Liver (tissue), 7 donors: ENCODE measurements at regions not wholly inside any gene's neighbourhood (a gene's known extent, or its start where the extent isn't known, plus 50 kb on each side); places are given as distances from the start of the nearest gene placed in this dataset.

ENCODE experiments used
- DNase-seq: peaks from one replicate; pipeline ENCODE4 v3.0.0-alpha.2; 2017; ENCODE audit warnings: low spot score
- H3K27ac ChIP-seq, 2 donors: one replicate each; pipeline ENCODE4 v1.7.0; 2013; ENCODE audit warnings: inconsistent platforms in 2 of 2, low read length in 2 of 2, control low read depth in 1 of 2, low read depth in 1 of 2, mild to moderate bottlenecking in 1 of 2
- H3K27me3 ChIP-seq, 4 donors: one replicate each; pipeline versions ENCODE4 v1.6.1 to v1.7.0; 2013; ENCODE audit warnings: low read length in 3 of 4, inconsistent platforms in 1 of 4, mild to moderate bottlenecking in 1 of 4, moderate library complexity in 1 of 4; ENCODE audit not compliant: control insufficient read depth in 4 of 4, insufficient read depth in 4 of 4
- H3K36me3 ChIP-seq, 4 donors: one replicate each; pipeline versions ENCODE4 v1.6.1 to v1.7.0; 2013; ENCODE audit warnings: low read length in 3 of 4, mild to moderate bottlenecking in 3 of 4, low read depth in 1 of 4, moderate library complexity in 1 of 4; ENCODE audit not compliant: control insufficient read depth in 4 of 4, insufficient read depth in 3 of 4
- H3K4me1 ChIP-seq, 4 donors: one replicate each; pipeline versions ENCODE4 v1.6.1 to v1.7.0; 2013; ENCODE audit warnings: low read length in 3 of 4, mild to moderate bottlenecking in 3 of 4, moderate library complexity in 1 of 4; ENCODE audit not compliant: control insufficient read depth in 4 of 4, insufficient read depth in 4 of 4
- H3K4me3 ChIP-seq, 3 donors: one replicate each; pipeline versions ENCODE4 v1.6.1 to v1.7.0; 2013; ENCODE audit warnings: low read length in 3 of 3, control low read depth in 1 of 3, low read depth in 1 of 3, mild to moderate bottlenecking in 1 of 3
- H3K9ac ChIP-seq, 2 donors: one replicate each; pipeline ENCODE4 v1.7.0; 2013; ENCODE audit warnings: low read length in 2 of 2, mild to moderate bottlenecking in 2 of 2, moderate library complexity in 2 of 2, control low read depth in 1 of 2, low read depth in 1 of 2
- H3K9me3 ChIP-seq, 4 donors: one replicate each; pipeline versions ENCODE4 v1.6.1 to v1.7.0; 2013; ENCODE audit warnings: low read length in 3 of 4; ENCODE audit not compliant: control insufficient read depth in 4 of 4
- EGR1 ChIP-seq, 2 donors: IDR thresholded peaks; 2 replicates each; pipeline ENCODE4 v1.6.1; 2016 to 2018; ENCODE audit warnings: antibody characterized with exemption in 2 of 2, low read depth in 2 of 2
- FOXA1 ChIP-seq: IDR thresholded peaks from 2 replicates; pipeline ENCODE4 v1.6.1; 2016; ENCODE audit warnings: antibody characterized with exemption
- FOXA2 ChIP-seq: IDR thresholded peaks from 2 replicates; pipeline ENCODE4 v1.6.1; 2016; ENCODE audit warnings: antibody characterized with exemption
- GABPA ChIP-seq, 2 donors: IDR thresholded peaks in 1 of 2; conservative IDR thresholded peaks in 1 of 2; 2 replicates each; pipeline ENCODE4 v1.6.1; 2016; ENCODE audit warnings: antibody characterized with exemption in 2 of 2, mild to moderate bottlenecking in 1 of 2, moderate library complexity in 1 of 2
- HNF4A ChIP-seq, 2 donors: conservative IDR thresholded peaks; 2 replicates each; pipeline ENCODE4 v1.6.1; 2016; ENCODE audit warnings: antibody characterized with exemption in 2 of 2, mild to moderate bottlenecking in 2 of 2
- HNF4G ChIP-seq: IDR thresholded peaks from 2 replicates; pipeline ENCODE4 v1.6.1; 2016; ENCODE audit warnings: antibody characterized with exemption
- JUND ChIP-seq, 2 donors: IDR thresholded peaks; 2 replicates each; pipeline ENCODE4 v1.6.1; 2016; ENCODE audit warnings: antibody characterized with exemption in 2 of 2
- NR2F2 ChIP-seq: IDR thresholded peaks from 2 replicates; pipeline ENCODE4 v1.6.1; 2016; ENCODE audit warnings: antibody characterized with exemption
- RAD21 ChIP-seq, 2 donors: IDR thresholded peaks; 2 replicates each; pipeline ENCODE4 v1.6.1; 2016; ENCODE audit warnings: antibody characterized with exemption in 2 of 2, mild to moderate bottlenecking in 2 of 2
- RXRA ChIP-seq, 2 donors: IDR thresholded peaks; 2 replicates each; pipeline ENCODE4 v1.6.1; 2017 to 2018; ENCODE audit warnings: antibody characterized with exemption in 2 of 2, mild to moderate bottlenecking in 1 of 2
- SP1 ChIP-seq: IDR thresholded peaks from 2 replicates; pipeline ENCODE4 v1.6.1; 2018; ENCODE audit warnings: antibody characterized with exemption, mild to moderate bottlenecking
- TAF1 ChIP-seq: conservative IDR thresholded peaks from 2 replicates; pipeline ENCODE4 v1.6.1; 2016; ENCODE audit warnings: antibody characterized with exemption, mild to moderate bottlenecking
- YY1 ChIP-seq: IDR thresholded peaks from 2 replicates; pipeline ENCODE4 v1.6.1; 2016; ENCODE audit warnings: antibody characterized with exemption, mild to moderate bottlenecking
- WGBS: extraction: QIAGEN DNeasy Blood & Tissue Kit; methylation state at CpG from one replicate; pipeline ENCODE4 v1.1.7; 2013; 5-methylcytosine and 5-hydroxymethylcytosine counted together
- TF ChIP-seq, protein P1 (sequence below): IDR thresholded peaks from 2 replicates; pipeline ENCODE4 v1.6.1; 2016; ENCODE audit warnings: antibody characterized with exemption, mild to moderate bottlenecking
- TF ChIP-seq, protein P2 (sequence below): IDR thresholded peaks from 2 replicates; pipeline ENCODE4 v1.6.1; 2016; ENCODE audit warnings: antibody characterized with exemption
- TF ChIP-seq, protein P3 (sequence below): IDR thresholded peaks from 2 replicates; pipeline ENCODE4 v1.6.1; 2016; ENCODE audit warnings: antibody characterized with exemption
- TF ChIP-seq, protein P4 (sequence below): IDR thresholded peaks from 2 replicates; pipeline ENCODE4 v1.6.1; 2016; ENCODE audit warnings: antibody characterized with exemption
- donor health status: healthy.
- donor health status: healthy.
- donor health status: healthy.
- donor health status: healthy.

DNA sequence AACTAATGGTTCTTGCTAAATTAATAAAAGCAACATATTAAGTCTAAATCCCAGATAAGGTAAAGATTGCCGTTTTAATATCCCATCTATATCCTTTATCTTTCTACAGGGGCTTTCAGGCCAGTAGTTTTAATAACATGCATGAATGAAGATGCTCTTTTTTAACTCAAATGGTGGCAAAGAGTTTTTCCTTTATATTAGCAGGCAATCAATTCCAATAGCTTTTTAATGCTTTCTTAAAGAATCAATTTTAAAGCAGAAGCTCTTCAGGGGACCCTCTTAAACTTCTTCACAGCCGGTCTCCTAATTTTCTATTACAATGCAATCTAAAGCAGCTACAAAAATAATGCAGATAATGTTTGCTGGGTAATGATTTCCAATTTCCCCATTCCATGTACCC lies 107.8 kb upstream of the HS3ST5 start:
- H3K9ac ChIP-seq = no peak overlapping the region
- H3K27ac ChIP-seq = no peak overlapping the region
- H3K27me3 ChIP-seq = peaks cover 0 to 5% (median 0%) of the 10 kb centered on the region in 4 donors
- DNase-seq = no peak
- TF ChIP-seq, protein P1, sequence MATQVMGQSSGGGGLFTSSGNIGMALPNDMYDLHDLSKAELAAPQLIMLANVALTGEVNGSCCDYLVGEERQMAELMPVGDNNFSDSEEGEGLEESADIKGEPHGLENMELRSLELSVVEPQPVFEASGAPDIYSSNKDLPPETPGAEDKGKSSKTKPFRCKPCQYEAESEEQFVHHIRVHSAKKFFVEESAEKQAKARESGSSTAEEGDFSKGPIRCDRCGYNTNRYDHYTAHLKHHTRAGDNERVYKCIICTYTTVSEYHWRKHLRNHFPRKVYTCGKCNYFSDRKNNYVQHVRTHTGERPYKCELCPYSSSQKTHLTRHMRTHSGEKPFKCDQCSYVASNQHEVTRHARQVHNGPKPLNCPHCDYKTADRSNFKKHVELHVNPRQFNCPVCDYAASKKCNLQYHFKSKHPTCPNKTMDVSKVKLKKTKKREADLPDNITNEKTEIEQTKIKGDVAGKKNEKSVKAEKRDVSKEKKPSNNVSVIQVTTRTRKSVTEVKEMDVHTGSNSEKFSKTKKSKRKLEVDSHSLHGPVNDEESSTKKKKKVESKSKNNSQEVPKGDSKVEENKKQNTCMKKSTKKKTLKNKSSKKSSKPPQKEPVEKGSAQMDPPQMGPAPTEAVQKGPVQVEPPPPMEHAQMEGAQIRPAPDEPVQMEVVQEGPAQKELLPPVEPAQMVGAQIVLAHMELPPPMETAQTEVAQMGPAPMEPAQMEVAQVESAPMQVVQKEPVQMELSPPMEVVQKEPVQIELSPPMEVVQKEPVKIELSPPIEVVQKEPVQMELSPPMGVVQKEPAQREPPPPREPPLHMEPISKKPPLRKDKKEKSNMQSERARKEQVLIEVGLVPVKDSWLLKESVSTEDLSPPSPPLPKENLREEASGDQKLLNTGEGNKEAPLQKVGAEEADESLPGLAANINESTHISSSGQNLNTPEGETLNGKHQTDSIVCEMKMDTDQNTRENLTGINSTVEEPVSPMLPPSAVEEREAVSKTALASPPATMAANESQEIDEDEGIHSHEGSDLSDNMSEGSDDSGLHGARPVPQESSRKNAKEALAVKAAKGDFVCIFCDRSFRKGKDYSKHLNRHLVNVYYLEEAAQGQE = no peak
- TF ChIP-seq RXRA (IDR thresholded peaks at IDR 0.05) = no peak
- no peaks in the 10 kb centered on the region for H3K4me1 ChIP-seq
- H3K36me3 ChIP-seq = no peaks in the 10 kb centered on the region
- WGBS = 68% methylated on average over 2 of the region's 2 CpGs
- no peak overlapping the region for H3K4me3 ChIP-seq
- H3K9me3 ChIP-seq = no peaks in the 10 kb centered on the region

DNA sequence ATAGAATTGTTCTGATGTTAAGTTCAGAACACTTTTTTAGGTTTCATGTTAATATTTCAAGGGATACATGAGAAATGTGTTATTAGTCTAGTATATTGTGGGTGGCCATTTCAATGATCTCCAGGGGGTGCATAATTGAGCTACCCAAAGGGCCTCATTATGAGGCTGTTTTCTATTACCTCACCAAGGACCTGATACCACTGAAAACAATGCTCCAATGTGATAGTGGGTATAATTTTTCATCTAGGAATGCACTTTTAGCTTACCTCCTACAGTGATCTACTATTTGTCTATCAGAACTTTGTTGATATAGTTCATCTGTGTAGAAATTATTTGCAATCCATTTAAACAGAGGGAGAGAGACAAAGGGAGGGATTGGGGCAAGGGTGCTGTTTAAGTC lies 106.8 kb upstream of the HS3ST5 start:
- DNase-seq = no peak
- no peaks in the 10 kb centered on the region for H3K36me3 ChIP-seq
- TF ChIP-seq RAD21 (IDR thresholded peaks at IDR 0.05) (no peak), FOXA2 (no peak), YY1 (no peak), FOXA1 (no peak), RXRA (IDR thresholded peaks at IDR 0.05) (no peak), HNF4A (conservative IDR thresholded peaks at IDR 0.05) (no peak), JUND (IDR thresholded peaks at IDR 0.05) (no peak), SP1 (no peak), HNF4G (no peak), TAF1 (no peak), GABPA (IDR thresholded peaks at IDR 0.05 in 1 of 2, conservative IDR thresholded peaks at IDR 0.05 in 1 of 2) (no peak), EGR1 (IDR thresholded peaks at IDR 0.05; ENCODE audit: low read depth in 2 of 2) (no peak), NR2F2 (no peak)
- TF ChIP-seq, protein P2, sequence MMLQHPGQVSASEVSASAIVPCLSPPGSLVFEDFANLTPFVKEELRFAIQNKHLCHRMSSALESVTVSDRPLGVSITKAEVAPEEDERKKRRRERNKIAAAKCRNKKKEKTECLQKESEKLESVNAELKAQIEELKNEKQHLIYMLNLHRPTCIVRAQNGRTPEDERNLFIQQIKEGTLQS = no peak
- TF ChIP-seq, protein P3, sequence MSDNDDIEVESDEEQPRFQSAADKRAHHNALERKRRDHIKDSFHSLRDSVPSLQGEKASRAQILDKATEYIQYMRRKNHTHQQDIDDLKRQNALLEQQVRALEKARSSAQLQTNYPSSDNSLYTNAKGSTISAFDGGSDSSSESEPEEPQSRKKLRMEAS = no peak
- TF ChIP-seq, protein P4, sequence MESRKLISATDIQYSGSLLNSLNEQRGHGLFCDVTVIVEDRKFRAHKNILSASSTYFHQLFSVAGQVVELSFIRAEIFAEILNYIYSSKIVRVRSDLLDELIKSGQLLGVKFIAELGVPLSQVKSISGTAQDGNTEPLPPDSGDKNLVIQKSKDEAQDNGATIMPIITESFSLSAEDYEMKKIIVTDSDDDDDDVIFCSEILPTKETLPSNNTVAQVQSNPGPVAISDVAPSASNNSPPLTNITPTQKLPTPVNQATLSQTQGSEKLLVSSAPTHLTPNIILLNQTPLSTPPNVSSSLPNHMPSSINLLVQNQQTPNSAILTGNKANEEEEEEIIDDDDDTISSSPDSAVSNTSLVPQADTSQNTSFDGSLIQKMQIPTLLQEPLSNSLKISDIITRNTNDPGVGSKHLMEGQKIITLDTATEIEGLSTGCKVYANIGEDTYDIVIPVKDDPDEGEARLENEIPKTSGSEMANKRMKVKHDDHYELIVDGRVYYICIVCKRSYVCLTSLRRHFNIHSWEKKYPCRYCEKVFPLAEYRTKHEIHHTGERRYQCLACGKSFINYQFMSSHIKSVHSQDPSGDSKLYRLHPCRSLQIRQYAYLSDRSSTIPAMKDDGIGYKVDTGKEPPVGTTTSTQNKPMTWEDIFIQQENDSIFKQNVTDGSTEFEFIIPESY = no peak
- TF ChIP-seq, protein P1 = no peak
- no peak overlapping the region for H3K9ac ChIP-seq
- H3K27ac ChIP-seq = no peak overlapping the region
- H3K9me3 ChIP-seq = no peaks in the 10 kb centered on the region
- H3K27me3 ChIP-seq = peaks cover 0 to 5% (median 0%) of the 10 kb centered on the region in 4 donors
- H3K4me3 ChIP-seq = no peak overlapping the region
- no peaks in the 10 kb centered on the region for H3K4me1 ChIP-seq
